ENCODE measurements at regions not wholly inside any gene's neighbourhood (a gene's known extent, or its start where the extent isn't known, plus 50 kb on each side); places are given as distances from the start of the nearest gene placed in this dataset.

- TF ChIP-seq CTCF (IDR thresholded peaks at IDR 0.05) (no peak), POLR2A (IDR thresholded peaks at IDR 0.05) (no peak)
Measured at GRCh38 chr10:111974325-111974724, 209.2 kb downstream of the GPAM start.
